Left renal pelvis (tissue), 4 donors: ENCODE measurements at regions not wholly inside any gene's neighbourhood (a gene's known extent, or its start where the extent isn't known, plus 50 kb on each side); places are given as distances from the start of the nearest gene placed in this dataset.

Source experiments
- DNase-seq, 4 donors: peaks; one replicate each; pipeline ENCODE4 v3.0.0-alpha.2; 2013; ENCODE audit warnings: low read depth in 4 of 4, low spot score in 3 of 4

- DNase-seq, result no peak
Measured at GRCh38 chr17:77479372-77480198, 338.8 kb downstream of the SEC14L1 start.

GRCh38 chr17:77480199-77480508 is 339.4 kb downstream of the SEC14L1 start:
- no peak for DNase-seq

GRCh38 chr17:77480509-77481215 is 339.9 kb downstream of the SEC14L1 start:
- DNase-seq, result no peak

GRCh38 chr17:77481476-77482374 is 341.0 kb downstream of the SEC14L1 start:
- DNase-seq, result no peak

- no peak for DNase-seq
Measured at GRCh38 chr17:77482375-77483127, 341.8 kb downstream of the SEC14L1 start.

GRCh38 chr17:77483128-77483598 is 342.4 kb downstream of the SEC14L1 start:
- DNase-seq, result no peak

GRCh38 chr17:77484111-77484510 is 343.3 kb downstream of the SEC14L1 start:
- no peak for DNase-seq

- DNase-seq, result no peak
Measured at GRCh38 chr17:77485089-77485833, 344.5 kb downstream of the SEC14L1 start.

- DNase-seq, result no peak
Measured at GRCh38 chr17:77487211-77487629, 346.5 kb downstream of the SEC14L1 start.

- no peak for DNase-seq
Measured at GRCh38 chr17:77487677-77488530, 347.1 kb downstream of the SEC14L1 start.

GRCh38 chr17:77488531-77489238 is 347.9 kb downstream of the SEC14L1 start:
- no peak for DNase-seq

- no peak for DNase-seq
Measured at GRCh38 chr17:77489239-77489892, 348.6 kb downstream of the SEC14L1 start.

- no peak for DNase-seq
Measured at GRCh38 chr17:77489893-77490255, 349.1 kb downstream of the SEC14L1 start.

GRCh38 chr17:77490361-77491183 is 349.8 kb downstream of the SEC14L1 start:
- DNase-seq, result no peak

- no peak for DNase-seq
Measured at GRCh38 chr17:77491921-77492445, 351.2 kb downstream of the SEC14L1 start.

- DNase-seq, result no peak
Measured at GRCh38 chr17:77492446-77493237, 351.9 kb downstream of the SEC14L1 start.
